ENCODE measurements at regions not wholly inside any gene's neighbourhood (a gene's known extent, or its start where the extent isn't known, plus 50 kb on each side); places are given as distances from the start of the nearest gene placed in this dataset.

GRCh38 chr14:82872494-82872893 is 1338.8 kb upstream of the SEL1L start:
- TF ChIP-seq, protein P1, sequence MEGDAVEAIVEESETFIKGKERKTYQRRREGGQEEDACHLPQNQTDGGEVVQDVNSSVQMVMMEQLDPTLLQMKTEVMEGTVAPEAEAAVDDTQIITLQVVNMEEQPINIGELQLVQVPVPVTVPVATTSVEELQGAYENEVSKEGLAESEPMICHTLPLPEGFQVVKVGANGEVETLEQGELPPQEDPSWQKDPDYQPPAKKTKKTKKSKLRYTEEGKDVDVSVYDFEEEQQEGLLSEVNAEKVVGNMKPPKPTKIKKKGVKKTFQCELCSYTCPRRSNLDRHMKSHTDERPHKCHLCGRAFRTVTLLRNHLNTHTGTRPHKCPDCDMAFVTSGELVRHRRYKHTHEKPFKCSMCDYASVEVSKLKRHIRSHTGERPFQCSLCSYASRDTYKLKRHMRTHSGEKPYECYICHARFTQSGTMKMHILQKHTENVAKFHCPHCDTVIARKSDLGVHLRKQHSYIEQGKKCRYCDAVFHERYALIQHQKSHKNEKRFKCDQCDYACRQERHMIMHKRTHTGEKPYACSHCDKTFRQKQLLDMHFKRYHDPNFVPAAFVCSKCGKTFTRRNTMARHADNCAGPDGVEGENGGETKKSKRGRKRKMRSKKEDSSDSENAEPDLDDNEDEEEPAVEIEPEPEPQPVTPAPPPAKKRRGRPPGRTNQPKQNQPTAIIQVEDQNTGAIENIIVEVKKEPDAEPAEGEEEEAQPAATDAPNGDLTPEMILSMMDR (IDR thresholded peaks at IDR 0.05; ENCODE audit: borderline replicate concordance, extremely low read depth, low read length, poor library complexity, severe bottlenecking), result peak; percentile 24
- no peak for TF ChIP-seq EZH2 (IDR thresholded peaks at IDR 0.05; ENCODE audit: borderline replicate concordance, low read depth, low read length, severe bottlenecking)

Data from DND-41 (cell line).